SK-N-SH (cell line): ENCODE measurements at regions not wholly inside any gene's neighbourhood (a gene's known extent, or its start where the extent isn't known, plus 50 kb on each side); places are given as distances from the start of the nearest gene placed in this dataset.

Source experiments
- CTCF ChIA-PET: fragments of 300-600, 350-600 bp; formaldehyde crosslinking; extraction: SDS; loops from one replicate; lab custom pipeline; 2021; lab: Yijun Ruan, JAX
- POLR2A ChIA-PET: fragments of 350-600 bp; sonication (Branson Sonifier 250); formaldehyde crosslinking; extraction: SDS; loops from one replicate; lab custom pipeline; 2020; ENCODE audit warnings: antibody characterized with exemption, inconsistent platforms; lab: Yijun Ruan, JAX
- DNase-seq: peaks from one replicate; pipeline ENCODE4 v3.0.0; 2012
- H2AFZ ChIP-seq: fragments of 200-600 bp; sonication (generic); 2 replicates; pipeline ENCODE4 v1.8.1; 2016; ENCODE audit warnings: antibody characterized with exemption, mild to moderate bottlenecking, low read depth
- H3F3A ChIP-seq: fragments of 200-600 bp; sonication (generic); replicated peaks from 2 replicates; pipeline ENCODE3; 2016; ENCODE audit warnings: antibody characterized with exemption, mild to moderate bottlenecking; ENCODE audit not compliant: insufficient read depth
- H3K27ac ChIP-seq, 2 experiments: fragments of 200-500 bp in 1 of 2; fragments of 200-600 bp in 1 of 2; sonication (Bioruptor generic) in 1 of 2; sonication (generic), shearing (Covaris generic) in 1 of 2; 2 replicates each; pipeline versions ENCODE4 v1.5.1 to v1.6.1; 2014 to 2016; ENCODE audit warnings: low read depth in 2 of 2, inconsistent platforms in 1 of 2, low read length in 1 of 2, mild to moderate bottlenecking in 1 of 2, mixed read lengths in 1 of 2
- H3K27me3 ChIP-seq: fragments of 200-600 bp; sonication (generic), shearing (Covaris generic); 2 replicates; pipeline ENCODE4 v1.6.1; 2016; ENCODE audit warnings: mixed run types; ENCODE audit not compliant: insufficient read depth
- H3K36me3 ChIP-seq, 2 experiments: fragments of 200-500 bp in 1 of 2; fragments of 200-600 bp in 1 of 2; sonication (Bioruptor generic) in 1 of 2; sonication (generic) in 1 of 2; replicated peaks in 1 of 2; 2 replicates each; pipeline versions ENCODE3 to v1.5.1; 2014 to 2016; ENCODE audit warnings: low read length in 1 of 2, mild to moderate bottlenecking in 1 of 2; ENCODE audit not compliant: insufficient read depth in 2 of 2, control insufficient read depth in 1 of 2
- H3K4me1 ChIP-seq, 2 experiments: fragments of 200-500 bp in 1 of 2; fragments of 200-600 bp in 1 of 2; sonication (Bioruptor generic) in 1 of 2; sonication (generic), shearing (Covaris generic) in 1 of 2; 2 replicates each; pipeline versions ENCODE4 v1.5.1 to v1.6.1; 2014 to 2016; ENCODE audit warnings: low read depth in 1 of 2, low read length in 1 of 2, mixed run types in 1 of 2; ENCODE audit not compliant: insufficient read depth in 2 of 2, control insufficient read depth in 1 of 2
- H3K4me2 ChIP-seq: fragments of 200-600 bp; sonication (generic), shearing (Covaris generic); 2 replicates; pipeline ENCODE4 v1.6.1; 2017; ENCODE audit warnings: mixed run types
- H3K4me3 ChIP-seq, 2 experiments: fragments of 200-500 bp in 1 of 2; fragments of 200-600 bp in 1 of 2; sonication (Bioruptor generic) in 1 of 2; sonication (generic), shearing (Covaris generic) in 1 of 2; 2 replicates each; pipeline versions ENCODE4 v1.5.1 to v1.8.1; 2014 to 2016; ENCODE audit warnings: low read depth in 2 of 2, inconsistent platforms in 1 of 2, low read length in 1 of 2, mild to moderate bottlenecking in 1 of 2, mixed read lengths in 1 of 2, moderate library complexity in 1 of 2
- H3K79me2 ChIP-seq: fragments of 200-600 bp; sonication (generic); 2 replicates; pipeline ENCODE4 v1.8.1; 2017; ENCODE audit warnings: mild to moderate bottlenecking; ENCODE audit not compliant: insufficient read depth
- H3K9ac ChIP-seq: fragments of 200-600 bp; sonication (generic); 2 replicates; pipeline ENCODE4 v1.6.1; 2017; ENCODE audit warnings: mixed run types
- H3K9me2 ChIP-seq: fragments of 200-600 bp; sonication (generic); 2 replicates; pipeline ENCODE4 v1.6.1; 2017; ENCODE audit warnings: mixed run types
- H3K9me3 ChIP-seq: fragments of 200-600 bp; sonication (generic); 2 replicates; pipeline ENCODE4 v1.6.1; 2017; ENCODE audit warnings: mixed run types, mild to moderate bottlenecking, moderate library complexity
- H4K20me1 ChIP-seq: fragments of 200-600 bp; sonication (generic); 2 replicates; pipeline ENCODE4 v1.6.1; 2017; ENCODE audit warnings: mild to moderate bottlenecking, mixed run types; ENCODE audit not compliant: insufficient read depth
- CTCF ChIP-seq: fragments of 200-600 bp; sonication (generic); IDR thresholded peaks from 2 replicates; pipeline ENCODE4 v1.6.1; 2017; ENCODE audit warnings: antibody characterized with exemption, mild to moderate bottlenecking, moderate library complexity
- EP300 ChIP-seq, 2 experiments: IDR thresholded peaks; 2 replicates each; pipeline versions ENCODE4 v1.4.0 to v1.6.1; 2012; ENCODE audit warnings: borderline replicate concordance in 1 of 2, low read depth in 1 of 2, low read length in 1 of 2
- FOSL2 ChIP-seq: IDR thresholded peaks from 2 replicates; pipeline ENCODE4 v1.4.0; 2012; ENCODE audit warnings: low read depth, mild to moderate bottlenecking, moderate library complexity, borderline replicate concordance
- FOXM1 ChIP-seq: IDR thresholded peaks from 2 replicates; pipeline ENCODE4 v1.4.0; 2012; ENCODE audit warnings: low read depth, mild to moderate bottlenecking
- GABPA ChIP-seq: IDR thresholded peaks from 2 replicates; pipeline ENCODE4 v1.4.0; 2012; ENCODE audit warnings: low read depth, mild to moderate bottlenecking
- JUND ChIP-seq: IDR thresholded peaks from 2 replicates; pipeline ENCODE4 v1.4.0; 2012
- MXI1 ChIP-seq: IDR thresholded peaks from 2 replicates; pipeline ENCODE4 v1.6.1; 2012; ENCODE audit warnings: mild to moderate bottlenecking, low read depth, low read length, improper control_type of control experiment
- PBX3 ChIP-seq: IDR thresholded peaks from 2 replicates; pipeline ENCODE4; 2012
- RCOR1 ChIP-seq: fragments of 150-350 bp; IDR thresholded peaks from 2 replicates; pipeline ENCODE4 v1.6.1; 2017; ENCODE audit warnings: antibody characterized with exemption, low read length
- RFX5 ChIP-seq: IDR thresholded peaks from 2 replicates; pipeline ENCODE4 v1.6.1; 2012; ENCODE audit warnings: mild to moderate bottlenecking, improper control_type of control experiment, low read length
- SMC3 ChIP-seq: IDR thresholded peaks from 2 replicates; pipeline ENCODE4 v1.6.1; 2012; ENCODE audit warnings: low read depth, low read length, improper control_type of control experiment
- TAF1 ChIP-seq: IDR thresholded peaks from 2 replicates; pipeline ENCODE4 v1.6.1; 2012; ENCODE audit warnings: low read depth, mild to moderate bottlenecking, low read length, moderate library complexity, borderline replicate concordance
- TCF12 ChIP-seq: IDR thresholded peaks from 2 replicates; pipeline ENCODE4 v1.4.0; 2012
- USF1 ChIP-seq: IDR thresholded peaks from 2 replicates; pipeline ENCODE4 v1.4.0; 2012; ENCODE audit warnings: low read depth, borderline replicate concordance
- YY1 ChIP-seq: IDR thresholded peaks from 2 replicates; pipeline ENCODE4 v1.4.0; 2012; ENCODE audit warnings: low read depth, mild to moderate bottlenecking
- ZBTB33 ChIP-seq: IDR thresholded peaks from 2 replicates; pipeline ENCODE4 v1.4.0; 2012; ENCODE audit warnings: low read depth, borderline replicate concordance
- WGBS: methylation state at CpG from one replicate; pipeline ENCODE4 v1.1.6; 2017; ENCODE audit warnings: low lambda C conversion rate; 5-methylcytosine and 5-hydroxymethylcytosine counted together

- TF ChIP-seq USF1, result no peak
- no peak for TF ChIP-seq ZBTB33
- no peak for TF ChIP-seq MXI1
- TF ChIP-seq TAF1, result no peak
- TF ChIP-seq GABPA, result no peak
- TF ChIP-seq EP300 (IDR thresholded peaks at IDR 0.05; ENCODE audit: borderline replicate concordance in 1 of 2, low read depth in 1 of 2, low read length in 1 of 2), result 0 out of 4 replicates have a peak, but pooled peaks of 1 of the 2 experiments have one; percentile 13
- TF ChIP-seq, all 33 proteins: peak for 6
Measured at GRCh38 chr4:176533159-176533558, 213.4 kb downstream of the SPCS3 start (continued).

GRCh38 chr4:176534566-176534965 lies 214.8 kb downstream of the SPCS3 start:
- ChIA-PET POLR2A (no interaction called here), CTCF (no interaction called here)
- no peak for DNase-seq
- no peaks in the 10 kb centered on the region for H3K9me2 ChIP-seq
- H3F3A ChIP-seq, result peaks cover 8% of the 10 kb centered on the region
- H3K79me2 ChIP-seq, result no peaks in the 10 kb centered on the region
- peaks cover 0 to 3% of the 10 kb centered on the region in 2 experiments; a peak in 2 of 4 replicates for H3K4me1 ChIP-seq
- no peak for TF ChIP-seq RCOR1
- no peak for TF ChIP-seq YY1
- no peak for TF ChIP-seq RFX5
- TF ChIP-seq CTCF, result no peak
- peak; percentile 40; the same call in 1 of the 2 replicates for TF ChIP-seq TCF12
- no peak for TF ChIP-seq FOSL2
- peak; percentile 36; the same call in 1 of the 2 replicates for TF ChIP-seq PBX3
- TF ChIP-seq EP300 (IDR thresholded peaks at IDR 0.05; ENCODE audit: borderline replicate concordance in 1 of 2, low read depth in 1 of 2, low read length in 1 of 2), result 0 out of 4 replicates have a peak, but pooled peaks of 1 of the 2 experiments have one; percentile 15
- TF ChIP-seq FOXM1, result no peak
- peak; percentile 25; the same call in 1 of the 2 replicates for TF ChIP-seq JUND
- no peak for TF ChIP-seq SMC3
- H3K27ac ChIP-seq, result peak overlapping the region in 1 of 2 experiments; percentile 75; a peak in 1 of 4 replicates
- H3K36me3 ChIP-seq, result no peaks in the 10 kb centered on the region
- H3K9me3 ChIP-seq, result no peaks in the 10 kb centered on the region
- 8% methylated on average over 3 of the region's 3 CpGs for WGBS
- no peak overlapping the region for H2AFZ ChIP-seq
- H3K27me3 ChIP-seq, result no peaks in the 10 kb centered on the region; the same call in 1 of the 2 replicates
- no peak overlapping the region for H3K9ac ChIP-seq
- no peaks in the 10 kb centered on the region for H4K20me1 ChIP-seq
- no peak overlapping the region for H3K4me3 ChIP-seq
- H3K4me2 ChIP-seq, result no peak overlapping the region
